ENCODE measurements at regions not wholly inside any gene's neighbourhood (a gene's known extent, or its start where the extent isn't known, plus 50 kb on each side); places are given as distances from the start of the nearest gene placed in this dataset.

DNA sequence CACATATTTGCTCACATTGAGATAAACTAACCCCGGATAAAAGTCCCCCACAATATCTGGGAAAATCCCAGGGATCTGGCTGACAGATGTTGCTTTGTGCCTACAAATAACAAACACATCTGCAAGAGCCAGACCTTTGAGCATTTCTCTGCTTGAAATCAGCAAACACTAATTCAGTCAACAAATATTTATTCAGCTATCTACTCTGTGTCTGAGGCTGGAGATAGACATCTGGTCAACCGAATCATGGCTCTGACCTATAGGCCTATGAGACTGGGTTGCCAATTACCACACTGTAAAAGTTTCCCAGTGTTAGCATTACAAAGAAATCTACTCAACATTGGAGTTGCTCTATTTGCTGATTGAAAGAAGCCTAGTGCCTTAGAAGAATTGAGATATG lies 201.1 kb upstream of the CADPS start:
- Mint-ChIP-seq H3K27ac (no peak overlapping the region), H3K4me3 (no peak overlapping the region), H3K27me3 (ENCODE audit: insufficient read depth, low read depth) (peaks cover 3% of the 10 kb centered on the region), H3K9me3 (no peaks in the 10 kb centered on the region), H3K36me3 (no peaks in the 10 kb centered on the region), H3K4me1 (no peaks in the 10 kb centered on the region)
- H3K9ac ChIP-seq, result no peak overlapping the region
- DNase-seq (ENCODE audit: low spot score), result no peak
- no peaks in the 10 kb centered on the region for H3K4me1 ChIP-seq
- no peak overlapping the region for H3K27ac ChIP-seq
- TF ChIP-seq, protein P1, sequence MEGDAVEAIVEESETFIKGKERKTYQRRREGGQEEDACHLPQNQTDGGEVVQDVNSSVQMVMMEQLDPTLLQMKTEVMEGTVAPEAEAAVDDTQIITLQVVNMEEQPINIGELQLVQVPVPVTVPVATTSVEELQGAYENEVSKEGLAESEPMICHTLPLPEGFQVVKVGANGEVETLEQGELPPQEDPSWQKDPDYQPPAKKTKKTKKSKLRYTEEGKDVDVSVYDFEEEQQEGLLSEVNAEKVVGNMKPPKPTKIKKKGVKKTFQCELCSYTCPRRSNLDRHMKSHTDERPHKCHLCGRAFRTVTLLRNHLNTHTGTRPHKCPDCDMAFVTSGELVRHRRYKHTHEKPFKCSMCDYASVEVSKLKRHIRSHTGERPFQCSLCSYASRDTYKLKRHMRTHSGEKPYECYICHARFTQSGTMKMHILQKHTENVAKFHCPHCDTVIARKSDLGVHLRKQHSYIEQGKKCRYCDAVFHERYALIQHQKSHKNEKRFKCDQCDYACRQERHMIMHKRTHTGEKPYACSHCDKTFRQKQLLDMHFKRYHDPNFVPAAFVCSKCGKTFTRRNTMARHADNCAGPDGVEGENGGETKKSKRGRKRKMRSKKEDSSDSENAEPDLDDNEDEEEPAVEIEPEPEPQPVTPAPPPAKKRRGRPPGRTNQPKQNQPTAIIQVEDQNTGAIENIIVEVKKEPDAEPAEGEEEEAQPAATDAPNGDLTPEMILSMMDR (IDR thresholded peaks at IDR 0.05), result no peak
- TF ChIP-seq EZH2 (IDR thresholded peaks at IDR 0.05) (no peak), EZH2phosphoT487 (IDR thresholded peaks at IDR 0.05) (no peak)
- no peaks in the 10 kb centered on the region for H3K79me2 ChIP-seq (ENCODE audit: low read depth)
- H4K20me1 ChIP-seq (ENCODE audit: low read depth), result no peaks in the 10 kb centered on the region
- H3K9me3 ChIP-seq (ENCODE audit: low read depth), result no peaks in the 10 kb centered on the region
- no peak overlapping the region for H2AFZ ChIP-seq (replicated peaks)
- no peaks in the 10 kb centered on the region for H3K36me3 ChIP-seq
- no peak overlapping the region for H3K4me2 ChIP-seq
- H3K27me3 ChIP-seq, result no peaks in the 10 kb centered on the region
- no peak overlapping the region for H3K4me3 ChIP-seq
- no peaks in the 10 kb centered on the region for H3F3A ChIP-seq (ENCODE audit: low read depth)

DNA sequence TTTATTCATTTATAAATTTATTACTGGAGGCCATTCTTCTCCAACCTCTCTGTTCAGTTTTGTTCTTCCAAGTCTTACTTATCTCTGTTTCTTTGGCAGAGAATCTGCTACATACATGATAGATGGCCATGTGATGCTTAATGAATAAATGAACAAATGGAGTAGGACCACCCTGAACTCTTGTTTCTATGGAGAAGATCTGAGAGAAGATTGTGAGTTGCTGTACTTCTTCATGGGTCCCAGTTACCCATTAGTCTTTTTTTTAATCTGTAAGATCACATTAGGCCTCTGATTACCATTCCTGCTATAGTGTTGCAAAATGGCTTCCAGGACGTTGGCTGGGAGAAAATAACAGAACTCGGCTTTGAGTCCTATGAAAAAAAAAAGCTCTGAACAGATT lies 191.9 kb upstream of the SYNPR start:
- no peaks in the 10 kb centered on the region for H3K79me2 ChIP-seq (ENCODE audit: low read depth)
- H3K36me3 ChIP-seq, result no peaks in the 10 kb centered on the region
- H3K27ac ChIP-seq, result no peak overlapping the region
- H3K4me1 ChIP-seq, result peaks cover 7% of the 10 kb centered on the region
- no peak overlapping the region for H2AFZ ChIP-seq (replicated peaks)
- no peak overlapping the region for H3K4me3 Mint-ChIP-seq
- H3K27me3 ChIP-seq, result no peaks in the 10 kb centered on the region
- peaks cover 2% of the 10 kb centered on the region for H3K4me1 Mint-ChIP-seq
- no peak overlapping the region for H3K27ac Mint-ChIP-seq
- no peak overlapping the region for H3K4me3 ChIP-seq
- no peak for DNase-seq (ENCODE audit: low spot score)
- H3F3A ChIP-seq (ENCODE audit: low read depth), result no peaks in the 10 kb centered on the region
- H4K20me1 ChIP-seq (ENCODE audit: low read depth), result no peaks in the 10 kb centered on the region
- no peak overlapping the region for H3K9ac ChIP-seq
- peaks cover 7% of the 10 kb centered on the region for H3K9me3 ChIP-seq (ENCODE audit: low read depth)
- TF ChIP-seq EZH2 (IDR thresholded peaks at IDR 0.05) (no peak), EZH2phosphoT487 (IDR thresholded peaks at IDR 0.05) (no peak)
- TF ChIP-seq, protein P1 (IDR thresholded peaks at IDR 0.05), result no peak
- H3K36me3 Mint-ChIP-seq, result no peaks in the 10 kb centered on the region
- H3K9me3 Mint-ChIP-seq, result peaks cover 9% of the 10 kb centered on the region
- no peaks in the 10 kb centered on the region for H3K27me3 Mint-ChIP-seq (ENCODE audit: insufficient read depth, low read depth)
- H3K4me2 ChIP-seq, result no peak overlapping the region

DNA sequence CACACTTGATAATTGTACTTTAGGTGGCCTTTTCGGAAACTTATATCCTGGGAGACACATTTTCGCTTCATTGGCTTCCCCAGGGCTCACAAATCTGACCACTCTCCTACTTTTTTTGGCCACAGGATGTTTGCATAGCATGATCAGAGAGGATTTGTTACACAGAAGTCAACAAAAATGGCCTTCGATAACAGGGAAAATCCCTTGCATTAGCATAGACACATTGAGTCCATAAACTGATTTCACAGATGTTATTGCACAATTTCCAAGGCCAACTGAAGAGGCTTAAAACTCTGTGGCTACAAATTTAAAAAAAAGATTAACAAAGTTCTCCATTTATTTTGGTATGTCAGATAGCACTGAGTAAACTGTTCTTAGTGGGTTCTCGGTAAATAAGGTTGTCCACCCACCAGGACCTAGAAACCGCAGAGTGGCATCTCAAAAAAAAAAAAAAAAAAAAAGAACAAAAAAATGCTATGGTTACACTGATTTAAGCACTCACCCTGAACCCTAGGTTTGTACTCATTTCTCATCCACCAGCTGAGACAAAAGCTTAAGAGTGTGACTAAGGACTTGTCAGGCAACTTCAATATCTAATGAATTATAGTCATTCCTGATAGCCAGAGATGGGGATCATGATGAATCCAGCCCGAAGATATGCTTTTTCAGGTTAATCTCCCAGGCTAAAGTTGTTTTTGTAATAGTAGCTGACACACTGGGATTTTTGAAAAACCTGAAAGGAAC lies 188.9 kb upstream of the SYNPR start:
- H3K79me2 ChIP-seq (ENCODE audit: low read depth), result no peaks in the 10 kb centered on the region
- H3K9ac ChIP-seq, result no peak overlapping the region
- no peaks in the 10 kb centered on the region for H4K20me1 ChIP-seq (ENCODE audit: low read depth)
- H3K4me3 ChIP-seq, result no peak overlapping the region
- H3K27me3 ChIP-seq, result no peaks in the 10 kb centered on the region
- H3K27ac Mint-ChIP-seq, result no peak overlapping the region
- H3K36me3 ChIP-seq, result no peaks in the 10 kb centered on the region
- peaks cover 2% of the 10 kb centered on the region for H3K4me1 Mint-ChIP-seq
- no peaks in the 10 kb centered on the region for H3K9me3 Mint-ChIP-seq
- H3K36me3 Mint-ChIP-seq, result no peaks in the 10 kb centered on the region
- no peak overlapping the region for H3K27ac ChIP-seq
- TF ChIP-seq EZH2phosphoT487 (IDR thresholded peaks at IDR 0.05) (no peak), EZH2 (IDR thresholded peaks at IDR 0.05) (no peak)
- TF ChIP-seq, protein P1 (IDR thresholded peaks at IDR 0.05), result no peak
- DNase-seq (ENCODE audit: low spot score), result no peak
- H3K9me3 ChIP-seq (ENCODE audit: low read depth), result no peaks in the 10 kb centered on the region
- peaks cover 6% of the 10 kb centered on the region for H3F3A ChIP-seq (ENCODE audit: low read depth)
- H2AFZ ChIP-seq (replicated peaks), result peak overlapping the region; percentile 64
- H3K4me1 ChIP-seq, result peaks cover 22% of the 10 kb centered on the region
- no peak overlapping the region for H3K4me3 Mint-ChIP-seq
- H3K4me2 ChIP-seq, result peak overlapping the region; percentile 11
- no peaks in the 10 kb centered on the region for H3K27me3 Mint-ChIP-seq (ENCODE audit: insufficient read depth, low read depth)

All from neural progenitor cell (in vitro differentiated cells).